Suppressor macrophage (primary cell): ENCODE measurements at regions not wholly inside any gene's neighbourhood (a gene's known extent, or its start where the extent isn't known, plus 50 kb on each side); places are given as distances from the start of the nearest gene placed in this dataset.

Experiments
- DNase-seq, 4 experiments: peaks; one replicate each; pipeline ENCODE4 v3.0.0-alpha.2; 2020 to 2022

DNA sequence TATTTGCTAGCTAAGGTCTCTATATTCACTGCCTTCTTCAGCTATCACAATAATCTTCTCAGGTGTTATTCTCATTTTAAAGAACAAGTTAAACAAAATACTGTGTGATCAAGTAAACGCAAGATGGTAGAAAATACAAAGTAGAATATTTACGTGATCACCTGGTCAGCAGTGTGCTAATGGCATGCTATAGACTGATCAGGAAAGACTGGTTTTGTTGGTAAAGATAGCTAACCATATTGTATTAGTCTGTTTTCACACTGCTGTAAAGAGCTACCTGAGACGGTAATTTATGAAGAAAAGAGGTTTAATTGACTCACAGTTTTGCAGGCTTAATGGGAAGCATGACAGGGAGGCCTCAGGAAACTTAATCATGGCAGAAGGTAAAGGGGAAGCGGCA is 50.4 kb downstream of the ZBTB38 start:
- DNase-seq: no peak

GRCh38 chr3:141419946-141420345 is 51.6 kb downstream of the ZBTB38 start:
- no peak for DNase-seq

- no peak for DNase-seq
These were observed 52.9 kb downstream of the ZBTB38 start for GRCh38 chr3:141421186-141421585.

DNA sequence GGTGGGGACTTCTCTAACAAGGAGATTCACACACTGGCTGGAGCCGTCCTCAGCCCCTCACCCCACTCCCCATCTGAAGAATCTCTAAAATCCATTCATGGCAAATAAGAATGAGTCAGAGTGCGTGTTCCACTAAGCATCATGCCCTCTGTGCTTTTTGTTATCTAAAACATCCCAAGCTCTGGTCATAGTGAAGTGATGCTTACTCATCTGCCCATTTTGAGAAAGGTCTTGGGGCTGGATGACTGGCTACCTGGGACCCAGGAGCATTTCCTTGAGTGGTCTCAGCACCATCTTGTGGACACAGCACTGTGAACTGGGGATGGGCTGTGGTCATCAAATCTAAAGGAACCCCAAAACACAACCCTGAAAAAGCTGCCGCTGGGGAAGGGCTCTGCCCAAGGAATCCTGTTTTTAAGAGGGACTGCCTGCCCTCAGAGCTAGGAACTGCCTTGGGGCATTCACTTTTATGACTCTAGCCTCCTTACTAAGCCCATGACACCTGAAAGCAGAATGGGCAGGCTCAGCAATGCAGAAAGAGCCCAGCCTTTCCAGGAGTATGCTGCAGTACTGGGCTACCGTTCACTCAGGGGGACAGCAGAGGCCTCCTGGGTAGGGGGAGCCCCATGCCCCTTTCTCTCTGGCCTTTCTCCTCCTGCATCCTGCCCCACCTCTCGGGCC is 53.5 kb downstream of the ZBTB38 start:
- DNase-seq: no peak

DNA sequence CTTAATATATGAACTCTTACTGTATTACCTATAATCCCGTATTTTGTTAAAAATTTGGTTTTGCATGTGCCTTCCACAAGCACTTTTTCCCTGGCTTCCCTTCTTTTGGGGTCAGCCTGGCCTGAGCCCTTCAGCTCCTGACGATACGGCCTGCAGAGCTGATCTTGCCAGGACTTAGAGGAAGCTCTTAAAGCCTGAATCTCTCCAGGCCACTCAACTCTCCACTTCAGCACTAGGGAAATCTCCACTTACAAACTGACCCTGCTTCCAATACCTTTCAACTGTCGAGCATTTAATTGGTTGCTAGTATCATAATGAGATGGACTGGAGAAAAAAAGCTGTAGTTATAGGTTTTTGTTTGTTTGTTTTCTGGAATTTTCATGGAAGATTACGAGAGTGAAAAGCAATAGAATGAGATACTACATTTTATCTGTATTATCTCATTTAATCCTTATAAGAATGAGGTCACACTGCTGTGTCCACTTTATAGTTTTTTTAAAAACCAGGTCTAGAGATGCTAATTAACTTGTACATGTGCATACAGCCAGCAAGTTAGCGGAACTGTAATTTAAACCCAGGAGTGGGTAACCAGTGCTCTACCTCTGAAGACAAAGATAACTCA is 54.8 kb downstream of the ZBTB38 start:
- no peak for DNase-seq

- peak in 2 of 4 experiments; percentile 19 to 36 for DNase-seq
These were observed 57.4 kb downstream of the ZBTB38 start for GRCh38 chr3:141425523-141426233.

GRCh38 chr3:141426404-141427034 is 58.2 kb downstream of the ZBTB38 start:
- peak; percentile 80 to 90 (median 86) for DNase-seq

GRCh38 chr3:141427764-141428163 is 59.1 kb upstream of the RASA2 start:
- DNase-seq: no peak

DNA sequence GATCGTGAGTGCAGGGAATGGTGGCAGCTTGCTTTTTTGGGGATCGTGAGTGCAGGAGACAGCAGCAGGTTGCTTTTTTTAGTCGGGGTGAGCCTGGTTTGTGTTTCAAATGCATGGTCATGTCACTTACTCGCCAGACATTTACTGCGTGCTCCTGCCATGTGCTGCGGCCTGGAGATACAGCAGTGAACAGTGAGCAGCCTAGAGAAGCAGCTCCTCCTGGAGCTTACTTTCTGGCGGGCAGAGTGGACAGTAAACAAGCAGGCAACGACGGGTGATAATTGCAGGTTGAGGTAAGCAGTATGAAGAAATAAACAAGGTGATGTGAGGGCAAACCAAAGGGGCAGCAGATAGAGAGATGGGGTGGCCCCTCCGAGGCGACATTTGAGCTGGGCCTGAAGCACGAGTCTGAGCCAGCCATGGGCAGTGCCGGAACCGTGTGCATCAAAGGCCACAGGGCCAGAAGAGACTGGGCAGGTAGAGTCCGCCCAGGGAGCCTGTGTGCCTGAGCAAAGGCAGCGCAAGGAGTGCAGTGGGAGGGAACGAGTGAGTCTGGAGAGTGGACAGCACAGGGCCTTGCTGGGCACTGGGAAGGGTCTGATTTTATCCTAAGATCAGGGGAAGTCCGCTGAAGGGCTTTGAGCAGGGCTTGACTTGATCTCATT is 57.3 kb upstream of the RASA2 start:
- no peak for DNase-seq

GRCh38 chr3:141430316-141430715 is 56.5 kb upstream of the RASA2 start:
- DNase-seq: no peak

DNA sequence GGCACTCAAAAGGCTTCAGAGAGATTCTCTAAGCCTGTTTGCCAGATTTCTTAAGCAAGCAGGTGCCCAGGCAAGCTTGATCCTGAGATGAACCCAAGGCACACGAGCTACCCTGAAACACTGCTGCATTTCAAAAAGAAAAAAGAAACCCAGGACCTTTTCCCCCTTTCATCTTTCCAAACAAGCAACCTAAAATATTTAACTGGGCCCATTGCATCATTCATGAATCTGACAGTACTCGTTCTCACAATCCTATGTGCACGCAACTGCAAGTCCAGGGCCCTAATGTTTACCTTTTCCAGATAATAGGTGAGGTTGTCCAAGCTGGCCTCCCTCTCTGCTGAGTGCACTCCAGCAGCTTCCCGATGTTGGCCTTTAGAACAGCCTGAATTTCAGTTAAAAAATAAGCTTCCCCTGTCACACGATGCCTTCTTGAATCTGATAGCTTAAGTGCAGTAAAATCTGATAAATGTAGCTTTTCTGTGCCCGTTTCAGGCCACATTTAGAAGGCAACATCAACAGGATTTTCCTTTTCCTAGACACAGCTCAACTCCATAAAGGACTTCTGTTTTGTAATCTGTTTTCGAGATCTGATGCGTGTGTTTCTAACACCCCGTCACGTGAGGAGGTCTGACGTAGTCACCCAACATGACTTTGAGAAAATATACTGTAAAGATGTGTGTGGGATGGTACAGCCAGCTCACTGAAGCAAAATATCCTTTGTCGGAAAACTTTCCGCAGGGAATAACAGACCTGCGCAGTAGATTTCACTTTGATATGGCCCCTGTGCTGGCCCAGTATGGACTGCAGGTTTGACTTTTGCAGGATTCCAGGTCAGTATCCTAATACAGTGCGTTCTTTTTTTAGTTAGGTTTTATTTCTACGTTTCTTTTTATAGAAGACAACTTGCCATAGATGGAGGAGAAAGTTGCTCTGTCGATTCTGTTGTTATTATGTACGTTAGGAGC is 55.1 kb upstream of the RASA2 start:
- no peak for DNase-seq

GRCh38 chr3:141432904-141433303 is 53.9 kb upstream of the RASA2 start:
- no peak for DNase-seq

- DNase-seq: no peak
These were observed 52.6 kb upstream of the RASA2 start for GRCh38 chr3:141434255-141434654.

- no peak for DNase-seq
These were observed 50.6 kb upstream of the RASA2 start for GRCh38 chr3:141436180-141436579.
